GM18517 (cell line): ENCODE measurements at regions not wholly inside any gene's neighbourhood (a gene's known extent, or its start where the extent isn't known, plus 50 kb on each side); places are given as distances from the start of the nearest gene placed in this dataset.

Source experiments
- ATAC-seq: cut with Tn5 transposase; IDR thresholded peaks from one replicate; pipeline ENCODE4 v1.9.1; 2021; ENCODE audit warnings: mild to moderate bottlenecking, moderate library complexity; ENCODE audit not compliant: unreplicated experiment

DNA sequence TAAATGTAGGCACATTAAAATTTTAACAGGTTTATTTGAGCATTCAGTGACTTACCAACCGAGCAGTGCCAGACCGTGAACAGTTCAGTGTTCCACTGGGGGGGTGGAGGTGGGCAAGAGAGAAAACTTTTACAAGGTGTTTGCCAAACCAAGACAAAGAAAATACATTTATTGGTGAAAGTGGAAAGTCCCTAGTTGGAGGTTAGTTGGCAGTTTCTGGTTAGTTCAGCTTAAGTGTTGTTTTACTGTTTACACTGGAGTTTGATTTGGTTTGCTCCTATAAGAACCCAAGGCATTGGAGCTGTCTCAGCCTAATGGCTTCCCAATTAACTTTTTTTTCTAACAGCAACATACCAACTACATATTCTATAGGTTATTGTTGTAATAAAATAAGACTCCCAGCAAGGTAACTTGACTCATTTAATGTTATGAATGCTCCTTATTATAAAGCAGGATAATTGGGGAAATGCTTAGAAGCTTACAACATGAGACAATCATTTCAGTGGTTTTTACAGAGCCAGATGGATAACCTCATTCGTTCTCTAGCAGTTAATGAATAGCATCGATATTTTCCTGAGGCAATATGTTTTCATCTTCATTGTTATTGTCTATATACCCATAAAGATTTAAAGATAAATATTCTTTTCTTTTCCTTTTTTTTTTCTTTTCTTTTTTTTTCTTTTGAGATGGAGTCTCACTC, 115.8 kb downstream of the ETNK1 start:
- ATAC-seq = no peak

DNA sequence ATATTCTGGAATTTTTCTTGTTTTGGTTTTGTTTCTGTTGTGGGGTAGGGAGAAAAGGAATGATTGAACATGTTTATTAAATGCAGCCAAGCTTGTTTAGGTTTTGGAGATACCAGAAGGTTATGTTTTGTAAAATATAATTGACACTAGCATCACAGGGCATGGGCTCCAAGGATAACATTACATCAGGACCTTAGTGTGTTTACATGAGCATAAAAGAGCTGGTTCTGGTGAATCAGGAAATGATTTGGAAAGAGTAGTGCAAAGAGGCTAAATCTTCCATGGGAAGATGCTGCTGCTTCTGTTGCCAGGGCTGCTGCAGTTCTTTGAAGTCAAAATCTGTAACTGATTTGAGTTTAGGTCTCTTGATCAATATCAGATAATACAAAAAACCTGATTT, 118.7 kb downstream of the ETNK1 start:
- ATAC-seq = no peak

DNA sequence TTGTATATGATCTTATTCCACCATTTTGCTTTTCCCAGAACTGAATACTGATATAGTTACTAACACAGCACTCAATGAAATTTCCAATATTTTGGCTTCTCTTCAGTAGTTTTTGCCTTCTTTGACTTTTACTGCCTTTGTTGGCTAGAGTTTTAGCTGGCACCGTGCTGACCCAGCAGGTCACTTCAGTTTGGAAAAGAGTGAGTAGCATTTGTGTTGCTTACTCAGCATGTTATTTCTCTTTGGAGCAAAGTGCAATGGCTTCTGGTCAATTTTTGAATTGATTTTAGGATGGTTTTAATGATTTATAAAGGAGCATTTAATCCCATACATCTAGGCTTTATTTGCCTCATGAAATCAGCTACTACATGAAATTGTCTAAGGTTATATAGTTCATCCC, 119.2 kb downstream of the ETNK1 start:
- no peak for ATAC-seq

DNA sequence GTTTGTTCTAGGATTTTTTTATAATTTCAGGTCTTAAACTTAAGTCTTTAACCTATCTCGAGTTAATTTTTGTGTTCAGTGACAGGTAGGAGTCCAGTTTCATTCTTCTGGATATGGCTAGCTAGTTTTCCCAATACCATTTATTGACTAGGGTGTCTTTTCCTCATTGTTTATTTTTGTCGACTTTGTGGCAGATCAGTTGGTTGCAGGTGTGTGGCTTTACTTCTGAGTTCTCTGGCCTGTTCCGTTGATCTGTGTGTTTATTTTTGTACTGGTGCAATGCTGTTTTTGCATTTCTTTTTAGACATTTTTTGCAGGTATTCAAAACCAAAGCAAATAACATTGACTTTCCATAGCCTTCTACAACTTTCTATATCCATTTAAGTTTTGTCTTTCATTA, 121.7 kb downstream of the ETNK1 start:
- ATAC-seq = no peak

DNA sequence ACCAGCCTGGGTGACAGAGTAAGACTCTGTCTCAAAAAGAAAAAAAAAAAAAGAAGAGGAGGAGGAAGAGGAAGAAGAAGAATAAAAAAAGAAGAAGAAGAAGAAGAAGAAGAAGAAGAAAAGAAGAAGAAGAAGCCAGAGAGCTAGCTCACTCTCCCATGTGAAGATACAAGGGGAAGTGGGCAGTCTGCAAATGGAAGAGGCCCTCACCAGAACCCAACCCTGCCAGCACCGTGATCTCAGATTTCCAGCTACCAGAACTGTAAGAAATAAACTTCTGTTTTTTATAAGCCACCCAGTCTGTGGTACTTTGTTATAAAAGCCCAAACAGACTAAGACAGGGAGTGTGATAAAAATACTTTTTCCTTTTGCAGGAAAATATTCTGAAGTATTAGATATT, 130.7 kb downstream of the ETNK1 start:
- no peak for ATAC-seq

DNA sequence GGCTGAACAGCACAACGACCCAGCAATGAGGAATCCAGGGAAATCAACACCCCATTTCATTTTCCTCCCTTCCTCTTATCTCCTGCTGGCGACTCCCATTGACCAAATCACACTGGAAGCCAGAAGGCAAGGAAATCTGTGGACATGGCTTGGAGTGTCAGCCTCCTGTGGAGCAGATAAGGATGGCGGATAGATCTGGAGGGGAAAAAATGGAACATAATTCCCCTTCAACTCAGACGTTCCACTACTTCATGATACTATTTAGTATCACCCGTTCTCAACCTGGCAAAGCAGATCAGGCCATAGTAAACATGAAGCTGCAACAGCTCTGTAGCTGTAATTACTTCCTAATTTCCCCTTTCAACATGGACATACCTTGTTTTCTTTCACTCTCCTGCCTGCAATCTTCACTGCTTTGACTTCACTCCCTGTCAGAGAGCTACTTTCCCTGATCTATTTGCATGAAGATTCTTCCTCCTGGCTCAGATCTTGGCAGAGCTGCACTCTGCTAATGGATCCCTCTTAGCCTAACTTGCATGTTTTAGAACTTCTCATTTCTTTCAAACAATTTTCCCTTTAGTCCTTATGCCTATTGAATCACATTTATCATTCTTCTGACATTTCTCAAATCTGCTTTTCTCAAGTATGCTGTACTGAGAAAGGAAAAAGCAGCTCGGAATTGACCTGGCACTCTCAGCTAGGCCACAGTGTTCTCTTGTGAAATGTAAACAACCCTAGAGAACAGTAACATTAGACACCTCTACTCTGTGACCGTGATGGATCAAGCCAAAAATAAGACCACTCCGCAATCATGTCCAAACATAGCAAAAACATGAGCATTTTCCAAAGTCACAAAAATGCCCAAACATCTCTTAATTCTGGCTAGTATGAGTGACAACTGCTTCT, 135.1 kb downstream of the ETNK1 start:
- ATAC-seq = no peak

DNA sequence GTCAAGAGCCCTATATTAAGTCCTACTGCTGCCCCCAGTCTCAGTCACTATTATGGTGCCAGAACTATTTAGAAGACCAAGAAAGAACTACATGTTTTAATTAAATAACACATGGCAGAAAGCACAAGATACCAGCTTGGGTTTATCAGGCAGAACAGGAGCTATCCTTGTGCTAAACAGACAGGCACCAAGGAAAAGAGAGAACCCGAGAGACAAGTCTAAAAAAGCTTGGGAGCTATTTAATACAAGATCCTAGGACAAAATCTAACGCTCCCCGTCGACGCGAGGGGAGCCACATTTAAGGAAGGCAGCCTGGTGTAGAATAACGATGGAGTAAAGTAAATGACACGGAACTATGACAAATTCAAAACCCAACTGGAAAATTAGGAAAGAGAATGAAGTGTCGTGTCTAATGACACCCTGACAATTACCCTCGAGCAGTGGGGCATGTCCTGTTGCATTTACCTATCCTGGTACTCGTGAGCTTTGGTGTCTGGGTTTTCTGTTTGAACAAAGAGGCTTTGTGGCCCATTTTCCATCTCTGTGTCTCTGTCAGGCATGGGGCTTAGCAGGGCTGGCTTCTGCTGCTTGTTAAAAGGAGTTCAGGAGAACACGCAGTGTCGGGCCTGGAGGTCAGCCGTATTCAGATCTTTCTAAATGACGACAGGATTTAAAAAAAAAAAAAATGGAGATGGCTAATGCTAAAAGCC, 140.6 kb downstream of the ETNK1 start:
- no peak for ATAC-seq

DNA sequence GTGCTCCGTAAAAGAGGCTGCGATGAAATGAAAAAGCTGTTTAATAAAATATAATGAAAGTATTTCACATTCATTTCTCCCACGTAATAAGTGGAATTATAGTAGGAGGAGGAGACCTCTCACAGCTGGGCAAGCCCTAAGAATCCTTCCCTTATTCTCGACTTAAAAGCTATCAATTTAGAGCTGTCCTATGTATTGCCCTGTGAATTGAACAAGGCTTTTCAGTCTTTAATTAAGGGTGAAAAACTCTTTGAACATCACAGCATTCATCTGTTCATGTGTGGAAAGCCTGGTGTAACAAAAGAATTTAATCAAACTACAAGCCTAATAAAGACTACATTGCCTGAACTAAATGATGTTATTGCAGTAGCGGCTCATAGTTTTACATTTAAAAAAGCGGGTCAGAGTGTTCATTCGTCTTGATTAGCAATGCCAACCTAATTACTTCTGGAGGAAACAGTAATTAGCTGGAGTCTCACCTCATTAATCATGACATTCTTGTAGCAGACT, 142.0 kb downstream of the ETNK1 start:
- ATAC-seq = no peak

DNA sequence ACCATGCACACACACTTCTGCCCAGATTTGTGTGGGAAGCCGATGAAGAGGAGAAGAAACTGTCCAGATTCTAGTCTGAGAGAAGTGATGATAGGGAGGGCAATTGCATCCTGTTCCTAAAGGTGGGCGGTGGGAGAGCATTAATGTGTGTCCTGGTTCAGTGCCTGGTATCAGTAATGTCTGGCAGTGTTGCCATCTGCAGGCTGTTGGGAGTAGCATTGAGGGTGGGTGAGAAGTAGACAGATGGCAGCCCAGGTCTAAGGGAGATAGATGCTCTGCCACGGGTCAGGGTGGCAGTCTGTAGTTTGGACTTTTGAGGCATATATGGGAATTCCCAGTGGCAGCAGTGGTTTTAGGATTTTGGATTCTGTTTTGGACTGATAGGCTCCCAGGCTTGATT, 156.4 kb downstream of the ETNK1 start:
- no peak for ATAC-seq

DNA sequence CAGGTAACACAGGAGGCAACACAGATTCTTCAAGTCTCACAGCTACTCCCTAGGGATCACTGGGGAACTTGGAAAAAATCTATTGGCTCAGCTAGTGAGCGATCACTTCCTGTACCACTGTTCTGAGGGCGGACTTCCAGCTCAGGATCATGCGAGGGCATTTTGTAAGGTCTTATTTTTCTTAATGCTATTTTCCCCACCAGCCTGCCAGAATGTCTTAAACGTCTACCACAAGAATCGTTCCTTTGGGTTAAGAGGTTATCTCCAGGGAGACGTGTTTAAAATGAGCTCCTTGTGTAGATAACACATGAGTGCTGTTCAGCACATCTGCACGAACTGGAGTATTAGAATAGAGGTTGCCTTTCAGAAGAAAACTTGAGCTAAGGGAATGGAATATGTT, 162.6 kb downstream of the ETNK1 start:
- no peak for ATAC-seq

DNA sequence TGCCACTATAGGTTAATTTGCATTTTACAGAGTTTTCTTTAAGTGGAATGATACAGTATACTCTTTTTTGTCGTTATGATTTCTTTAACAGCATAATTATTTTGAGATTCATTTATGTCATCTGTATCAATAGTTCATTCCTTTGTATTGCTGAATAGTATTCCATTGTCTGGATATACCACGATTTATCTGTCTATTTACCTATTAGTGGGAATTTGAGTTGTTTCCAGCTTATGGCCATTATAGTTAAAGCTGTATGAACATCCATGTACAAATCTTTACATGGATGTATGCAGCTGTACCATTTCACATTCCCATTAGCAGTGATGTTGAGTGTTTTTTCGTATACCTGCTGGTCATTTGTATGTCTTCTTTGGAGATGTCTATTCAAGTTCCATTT, 163.9 kb downstream of the ETNK1 start:
- ATAC-seq = no peak

DNA sequence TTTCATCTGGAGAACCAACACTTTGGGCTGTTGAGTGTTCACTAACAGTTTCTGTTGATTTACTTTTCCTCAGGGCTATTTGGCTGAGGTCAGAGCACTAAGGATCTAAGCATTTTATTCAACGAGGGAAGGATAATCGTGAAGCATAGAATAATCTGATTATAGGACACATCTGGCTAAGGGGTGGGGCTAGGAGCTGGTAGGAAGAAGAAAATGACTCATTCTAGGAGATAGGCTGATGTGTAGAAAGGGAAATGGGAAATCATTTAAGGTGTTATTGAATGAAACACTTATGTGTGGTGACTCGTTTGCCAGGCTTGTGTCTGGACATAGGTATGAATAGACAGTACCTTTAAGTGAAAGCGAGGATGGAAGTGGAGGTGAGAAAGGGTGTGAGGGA, 167.2 kb downstream of the ETNK1 start:
- ATAC-seq = no peak

DNA sequence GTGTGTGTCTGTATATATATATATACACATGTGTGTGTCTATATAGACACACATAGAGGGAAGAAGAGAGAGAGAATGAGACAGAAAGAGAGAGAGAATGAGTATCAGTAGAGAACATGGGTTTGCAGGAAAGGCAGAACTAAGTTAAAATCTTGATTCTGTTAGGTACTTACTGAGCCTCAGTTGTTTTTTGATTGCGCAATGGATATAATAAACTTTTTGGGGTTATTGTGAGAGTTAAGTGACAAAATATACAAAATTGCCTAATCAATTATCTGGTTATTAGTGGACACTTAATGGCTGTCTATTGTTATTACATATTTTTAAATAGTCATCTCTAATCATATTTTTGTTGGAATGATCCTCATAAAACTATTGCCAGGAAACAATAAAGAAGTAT, 169.0 kb downstream of the ETNK1 start:
- ATAC-seq = no peak

DNA sequence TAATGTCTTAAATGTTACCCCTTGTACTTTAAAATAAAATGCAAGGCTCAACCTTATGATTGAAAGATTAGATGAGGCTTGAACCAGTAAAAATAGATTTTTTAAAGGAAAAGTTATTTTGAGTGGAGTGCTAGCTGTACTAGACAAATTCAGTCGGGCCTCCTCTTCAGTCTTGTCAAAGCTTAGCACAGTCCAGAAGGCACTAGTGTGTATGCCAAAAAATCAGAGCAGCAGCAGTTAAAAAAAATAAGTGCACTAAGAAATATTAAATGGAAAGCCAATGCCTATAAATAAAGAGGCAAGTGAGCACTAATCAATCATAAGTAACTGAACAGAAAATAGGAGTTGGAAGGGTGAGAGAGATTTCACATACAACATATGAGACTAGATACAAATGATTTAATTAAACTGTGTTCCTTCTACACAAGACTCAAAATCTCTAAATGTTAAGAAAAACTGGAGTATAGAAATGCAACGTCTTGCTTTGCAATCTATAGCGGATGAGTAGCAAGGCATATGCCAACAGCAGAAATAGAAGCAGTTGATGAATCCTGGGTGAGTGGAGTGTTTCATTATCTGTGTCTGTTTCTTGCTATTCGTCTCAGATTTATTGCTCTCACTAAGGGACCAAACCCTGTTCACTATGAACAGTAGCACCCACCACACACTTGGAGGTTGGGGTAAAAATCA, 172.1 kb downstream of the ETNK1 start:
- no peak for ATAC-seq

DNA sequence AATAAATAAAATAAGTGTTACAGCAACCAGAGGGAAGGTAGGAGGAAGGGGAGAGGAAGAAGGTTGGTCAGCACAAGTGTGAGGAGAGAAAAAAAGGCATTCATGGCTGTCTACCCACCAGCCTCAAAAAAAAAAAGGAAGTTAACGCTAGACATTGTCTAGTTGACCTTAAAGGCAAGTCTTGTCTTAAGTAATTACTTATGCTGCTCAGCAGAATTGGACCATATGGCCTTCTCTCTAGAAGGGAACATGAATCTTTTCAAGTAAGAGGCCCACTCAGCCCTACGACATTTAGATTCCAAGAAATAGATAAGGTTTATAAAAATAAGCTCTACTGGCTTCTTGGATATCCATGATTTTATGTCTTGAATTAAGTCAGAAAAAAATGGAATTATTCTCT, 172.7 kb downstream of the ETNK1 start:
- no peak for ATAC-seq

DNA sequence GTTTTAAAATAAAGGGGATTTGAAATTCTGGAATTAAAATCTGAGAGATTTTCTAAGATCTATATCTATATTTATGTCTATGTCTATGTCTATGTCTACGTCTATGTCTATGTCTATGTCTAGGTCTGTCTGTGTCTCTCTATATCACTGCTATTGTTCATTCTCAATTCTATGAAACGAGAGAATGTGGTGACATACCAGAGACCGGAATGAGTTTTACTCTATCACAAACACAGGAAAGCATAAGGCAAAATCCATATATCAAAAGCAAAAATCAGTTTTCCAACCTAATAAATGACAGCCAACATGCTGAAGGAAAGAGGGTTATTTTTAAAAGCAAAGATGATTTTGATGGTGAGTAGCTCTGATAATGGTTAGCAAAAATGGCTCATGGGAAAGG, 173.1 kb downstream of the ETNK1 start:
- no peak for ATAC-seq

DNA sequence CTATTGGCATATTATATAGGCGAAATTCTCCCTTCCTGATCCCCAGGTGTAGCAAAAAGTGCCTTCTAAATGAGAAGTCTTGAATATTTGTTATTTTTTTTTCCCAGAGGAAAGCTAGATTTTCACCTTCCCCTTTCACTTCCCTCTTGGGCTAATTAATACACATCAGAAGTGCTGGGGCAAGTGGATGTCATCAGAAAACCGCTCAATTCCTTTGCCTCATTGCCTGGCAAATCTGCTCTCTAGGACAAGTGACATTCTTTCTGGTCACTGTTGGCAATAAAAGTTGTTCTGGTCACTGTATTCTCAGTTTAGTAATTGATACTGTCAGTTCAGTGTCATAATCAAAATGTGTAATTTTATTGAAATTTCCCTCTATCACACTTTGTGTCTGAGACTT, 174.5 kb downstream of the ETNK1 start:
- no peak for ATAC-seq

DNA sequence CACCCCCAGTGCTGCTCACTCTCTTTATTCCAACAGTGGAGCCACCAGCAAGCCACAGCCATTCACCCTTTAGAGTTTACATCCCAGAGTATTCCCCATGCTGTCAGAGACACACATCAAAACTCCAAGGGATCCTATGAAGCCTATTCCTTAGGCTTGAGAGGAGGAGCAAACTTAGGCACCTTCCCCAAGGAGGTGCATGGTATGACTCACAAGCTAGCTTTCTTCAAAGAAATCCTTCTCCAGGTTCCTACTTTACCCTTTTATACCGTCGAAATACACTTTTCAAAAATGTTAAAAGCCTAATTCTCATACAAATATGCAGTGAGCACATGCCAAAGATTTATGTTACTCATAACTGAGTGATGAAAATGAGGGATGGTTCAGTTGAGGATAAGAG, 175.4 kb downstream of the ETNK1 start:
- ATAC-seq = no peak

DNA sequence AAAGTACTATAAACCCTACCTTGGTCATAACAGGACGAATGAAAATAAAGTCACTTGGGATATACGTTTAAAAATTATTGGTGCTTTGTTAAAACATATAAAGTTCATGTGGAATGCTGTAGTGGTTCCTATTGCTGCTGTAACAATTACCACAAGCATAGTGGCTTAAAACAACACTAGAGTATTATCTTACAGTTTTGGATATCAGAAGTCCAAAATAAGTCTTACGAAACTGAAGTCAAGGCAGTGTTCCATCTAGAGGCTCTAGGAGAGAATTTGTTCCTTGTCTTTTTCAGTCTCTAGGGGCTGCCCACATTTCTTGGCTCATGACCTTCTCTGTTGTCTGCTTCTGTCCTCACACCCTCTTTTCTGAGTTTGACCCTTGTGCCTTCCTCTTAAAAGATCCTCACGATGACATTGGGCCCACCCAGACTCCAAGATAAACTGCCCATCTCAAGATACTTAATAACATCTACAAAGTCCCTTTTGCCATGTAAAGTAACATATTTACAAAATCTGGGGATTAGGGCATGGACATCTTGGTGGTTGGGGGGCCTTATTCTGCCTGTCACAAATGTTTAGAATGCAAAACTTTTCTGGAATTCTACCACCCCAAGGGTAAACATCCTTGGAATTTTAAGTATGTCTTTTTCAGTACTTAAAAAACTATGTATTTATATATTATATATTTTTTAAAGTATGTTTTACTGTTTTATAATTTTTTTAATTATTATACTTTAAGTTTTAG, 178.1 kb downstream of the ETNK1 start:
- no peak for ATAC-seq

DNA sequence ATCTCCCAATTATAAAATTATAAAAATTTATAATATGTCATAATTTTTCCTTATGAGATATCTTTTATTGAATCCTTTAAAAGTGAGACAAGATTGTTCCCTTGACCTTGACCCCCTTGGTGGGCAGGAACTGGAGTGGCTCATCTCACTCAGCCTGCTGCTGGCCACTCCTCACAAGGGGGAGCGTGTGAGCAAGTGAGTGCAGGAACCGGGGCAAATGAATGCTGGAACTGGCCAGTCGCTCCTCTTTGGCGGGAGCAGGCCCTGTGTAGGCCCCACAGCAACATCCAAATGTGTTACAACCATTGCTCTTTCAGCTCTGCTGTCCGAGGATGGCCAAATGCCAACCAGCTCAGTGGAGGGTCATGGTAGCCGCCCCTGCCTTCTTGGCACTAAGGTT, 178.8 kb downstream of the ETNK1 start:
- ATAC-seq = no peak
